SH-SY5Y (cell line): ENCODE measurements at regions not wholly inside any gene's neighbourhood (a gene's known extent, or its start where the extent isn't known, plus 50 kb on each side); places are given as distances from the start of the nearest gene placed in this dataset.

Source experiments
- GATA2 ChIP-seq: IDR thresholded peaks from 2 replicates; pipeline ENCODE4 v1.6.1; 2011; ENCODE audit warnings: mild to moderate bottlenecking, low read depth, low read length
- GATA3 ChIP-seq: IDR thresholded peaks from 2 replicates; pipeline ENCODE4 v1.6.1; 2011; ENCODE audit warnings: low read depth, mild to moderate bottlenecking, low read length, moderate library complexity

GRCh38 chr20:52399352-52399751 is 207.8 kb upstream of the ZFP64 start:
- TF ChIP-seq GATA3, result no peak
- no peak for TF ChIP-seq GATA2

- TF ChIP-seq GATA3 (no peak), GATA2 (no peak)
These were observed 198.0 kb upstream of the ZFP64 start for GRCh38 chr20:52389606-52390005.

- TF ChIP-seq GATA3, result no peak
- TF ChIP-seq GATA2, result no peak
These were observed 192.5 kb upstream of the ZFP64 start for GRCh38 chr20:52383995-52384621.

- TF ChIP-seq GATA3 (no peak), GATA2 (no peak)
These were observed 191.4 kb upstream of the ZFP64 start for GRCh38 chr20:52382933-52383332.

- TF ChIP-seq GATA3 (no peak), GATA2 (no peak)
These were observed 188.3 kb upstream of the ZFP64 start for GRCh38 chr20:52379723-52380336.

- TF ChIP-seq GATA3, result no peak
These were observed 180.6 kb upstream of the ZFP64 start for GRCh38 chr20:52372169-52372568.

- no peak for TF ChIP-seq GATA3
- no peak for TF ChIP-seq GATA2
These were observed 174.1 kb upstream of the ZFP64 start for GRCh38 chr20:52365688-52366087.

GRCh38 chr20:52364405-52364804 is 172.8 kb upstream of the ZFP64 start:
- TF ChIP-seq GATA3 (no peak), GATA2 (no peak)

GRCh38 chr20:52361650-52362049 is 170.1 kb upstream of the ZFP64 start:
- TF ChIP-seq GATA2 (no peak), GATA3 (no peak)

- TF ChIP-seq GATA2 (no peak), GATA3 (no peak)
These were observed 158.2 kb upstream of the ZFP64 start for GRCh38 chr20:52349806-52350205.

- TF ChIP-seq GATA2 (no peak), GATA3 (no peak)
These were observed 156.9 kb upstream of the ZFP64 start for GRCh38 chr20:52348434-52348833.

- no peak for TF ChIP-seq GATA2
- no peak for TF ChIP-seq GATA3
These were observed 155.2 kb upstream of the ZFP64 start for GRCh38 chr20:52346797-52347196.

GRCh38 chr20:52342913-52343312 is 151.3 kb upstream of the ZFP64 start:
- TF ChIP-seq GATA2, result no peak
- no peak for TF ChIP-seq GATA3

- TF ChIP-seq GATA2, result no peak
- TF ChIP-seq GATA3, result no peak
These were observed 148.6 kb upstream of the ZFP64 start for GRCh38 chr20:52340036-52340634.

GRCh38 chr20:52332649-52333250 is 141.2 kb upstream of the ZFP64 start:
- TF ChIP-seq GATA3, result no peak
- TF ChIP-seq GATA2, result no peak
